ENCODE measurements at regions not wholly inside any gene's neighbourhood (a gene's known extent, or its start where the extent isn't known, plus 50 kb on each side); places are given as distances from the start of the nearest gene placed in this dataset.

DNA sequence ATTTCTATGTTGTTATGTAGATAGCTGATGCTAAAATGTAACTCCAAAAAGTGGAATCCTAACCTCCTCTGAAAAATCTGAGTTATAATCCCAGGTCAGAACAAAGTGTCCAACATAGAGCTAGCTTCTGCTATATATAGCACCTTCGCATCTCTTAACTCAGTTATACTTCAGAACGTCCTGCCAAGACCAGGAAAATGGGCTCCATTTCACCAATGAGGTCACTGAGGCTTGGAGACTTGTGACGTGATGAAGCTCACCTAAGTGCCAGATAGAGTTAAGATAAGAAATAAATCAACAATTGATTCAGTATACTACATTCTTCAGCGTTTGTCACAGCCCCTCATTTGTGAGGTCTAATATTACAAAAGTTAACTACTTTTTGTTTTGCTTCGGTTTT lies 88.8 kb downstream of the KCTD12 start:
- DNase-seq (ENCODE audit: extremely low spot score, unreplicated experiment) = no peak
- no peak overlapping the region for H3K4me3 Mint-ChIP-seq (ENCODE audit: unreplicated experiment)
- H3K9me3 Mint-ChIP-seq (ENCODE audit: unreplicated experiment) = no peaks in the 10 kb centered on the region
- H3K27me3 Mint-ChIP-seq (ENCODE audit: unreplicated experiment) = no peaks in the 10 kb centered on the region
- H3K4me1 Mint-ChIP-seq (ENCODE audit: unreplicated experiment) = peaks cover 2% of the 10 kb centered on the region
- TF ChIP-seq, protein P1, sequence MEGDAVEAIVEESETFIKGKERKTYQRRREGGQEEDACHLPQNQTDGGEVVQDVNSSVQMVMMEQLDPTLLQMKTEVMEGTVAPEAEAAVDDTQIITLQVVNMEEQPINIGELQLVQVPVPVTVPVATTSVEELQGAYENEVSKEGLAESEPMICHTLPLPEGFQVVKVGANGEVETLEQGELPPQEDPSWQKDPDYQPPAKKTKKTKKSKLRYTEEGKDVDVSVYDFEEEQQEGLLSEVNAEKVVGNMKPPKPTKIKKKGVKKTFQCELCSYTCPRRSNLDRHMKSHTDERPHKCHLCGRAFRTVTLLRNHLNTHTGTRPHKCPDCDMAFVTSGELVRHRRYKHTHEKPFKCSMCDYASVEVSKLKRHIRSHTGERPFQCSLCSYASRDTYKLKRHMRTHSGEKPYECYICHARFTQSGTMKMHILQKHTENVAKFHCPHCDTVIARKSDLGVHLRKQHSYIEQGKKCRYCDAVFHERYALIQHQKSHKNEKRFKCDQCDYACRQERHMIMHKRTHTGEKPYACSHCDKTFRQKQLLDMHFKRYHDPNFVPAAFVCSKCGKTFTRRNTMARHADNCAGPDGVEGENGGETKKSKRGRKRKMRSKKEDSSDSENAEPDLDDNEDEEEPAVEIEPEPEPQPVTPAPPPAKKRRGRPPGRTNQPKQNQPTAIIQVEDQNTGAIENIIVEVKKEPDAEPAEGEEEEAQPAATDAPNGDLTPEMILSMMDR (IDR thresholded peaks at IDR 0.05) = no peak
- no peak overlapping the region for H3K27ac Mint-ChIP-seq (ENCODE audit: unreplicated experiment)
- H3K36me3 Mint-ChIP-seq (ENCODE audit: unreplicated experiment) = no peaks in the 10 kb centered on the region

DNA sequence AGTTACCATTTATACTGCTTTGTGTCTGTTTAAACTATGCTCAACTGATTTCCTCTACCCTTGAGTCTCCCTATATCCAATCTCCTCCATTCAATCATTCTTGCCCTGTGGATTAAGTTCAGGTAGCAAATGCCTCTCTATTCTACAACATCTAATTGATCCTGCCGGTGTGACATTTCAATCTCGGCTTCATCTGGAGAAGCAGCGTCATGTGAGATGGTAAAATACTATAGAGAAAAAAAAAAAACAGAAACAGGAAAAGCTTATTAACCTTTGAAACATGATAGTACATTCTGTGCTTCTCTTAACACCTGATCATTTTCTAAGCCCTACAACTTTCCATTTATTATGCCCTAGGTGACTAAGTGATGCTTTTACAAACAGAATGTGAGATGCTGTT lies 89.4 kb downstream of the KCTD12 start:
- Mint-ChIP-seq H3K9me3 (ENCODE audit: unreplicated experiment) (no peaks in the 10 kb centered on the region), H3K27me3 (ENCODE audit: unreplicated experiment) (no peaks in the 10 kb centered on the region), H3K4me3 (ENCODE audit: unreplicated experiment) (no peak overlapping the region), H3K36me3 (ENCODE audit: unreplicated experiment) (no peaks in the 10 kb centered on the region), H3K27ac (ENCODE audit: unreplicated experiment) (no peak overlapping the region), H3K4me1 (ENCODE audit: unreplicated experiment) (peaks cover 2% of the 10 kb centered on the region)
- TF ChIP-seq, protein P1 (IDR thresholded peaks at IDR 0.05) = no peak
- DNase-seq (ENCODE audit: extremely low spot score, unreplicated experiment) = no peak

DNA sequence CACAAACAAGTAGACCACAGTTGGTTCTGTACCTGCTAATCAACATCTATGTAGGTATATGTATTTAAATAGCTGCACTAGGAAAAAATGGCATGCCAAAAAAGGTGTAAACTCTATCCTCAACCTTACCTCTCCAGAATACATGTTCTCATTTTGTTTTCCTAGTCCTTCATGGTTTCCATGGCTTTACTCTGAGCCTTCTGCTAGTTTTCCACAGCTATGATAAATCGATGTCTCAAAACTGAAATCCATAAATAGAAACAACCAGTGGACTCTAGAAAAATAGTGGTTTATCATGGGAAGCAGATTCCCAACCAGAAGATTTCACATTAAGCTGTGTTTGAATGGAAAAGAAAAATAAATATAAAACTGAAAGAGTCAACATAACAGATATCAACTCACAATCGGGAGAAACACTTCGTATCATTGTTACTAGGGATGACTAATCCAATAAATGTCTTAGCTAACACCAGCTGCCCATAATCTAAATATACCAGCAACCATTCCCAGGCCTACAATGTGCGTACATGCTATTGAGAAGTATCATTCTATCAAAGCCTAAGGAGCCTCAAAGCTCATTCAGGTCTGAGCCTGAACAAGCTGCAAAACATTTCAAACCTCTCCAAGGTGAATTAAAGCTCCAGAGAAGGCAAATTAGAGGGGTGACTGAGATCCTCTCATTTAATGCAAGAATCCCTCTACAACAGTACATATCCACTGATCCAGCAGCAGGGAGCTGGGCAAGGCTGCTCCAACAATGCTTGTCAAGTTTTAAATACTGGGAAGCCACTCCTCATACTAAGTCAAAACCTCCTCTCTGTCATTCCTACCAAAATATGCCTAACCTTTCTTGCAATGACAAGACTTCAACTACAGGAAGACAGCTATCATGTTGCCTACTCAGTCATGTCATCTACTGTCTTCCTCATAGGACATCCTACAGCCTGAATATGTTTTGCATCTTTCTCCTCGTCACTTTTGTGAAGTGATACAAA lies 90.2 kb downstream of the KCTD12 start:
- Mint-ChIP-seq H3K9me3 (ENCODE audit: unreplicated experiment) (no peaks in the 10 kb centered on the region), H3K27me3 (ENCODE audit: unreplicated experiment) (no peaks in the 10 kb centered on the region), H3K4me1 (ENCODE audit: unreplicated experiment) (peaks cover 2% of the 10 kb centered on the region), H3K27ac (ENCODE audit: unreplicated experiment) (no peak overlapping the region), H3K4me3 (ENCODE audit: unreplicated experiment) (no peak overlapping the region), H3K36me3 (ENCODE audit: unreplicated experiment) (no peaks in the 10 kb centered on the region)
- TF ChIP-seq, protein P1 (IDR thresholded peaks at IDR 0.05) = no peak
- DNase-seq (ENCODE audit: extremely low spot score, unreplicated experiment) = no peak

DNA sequence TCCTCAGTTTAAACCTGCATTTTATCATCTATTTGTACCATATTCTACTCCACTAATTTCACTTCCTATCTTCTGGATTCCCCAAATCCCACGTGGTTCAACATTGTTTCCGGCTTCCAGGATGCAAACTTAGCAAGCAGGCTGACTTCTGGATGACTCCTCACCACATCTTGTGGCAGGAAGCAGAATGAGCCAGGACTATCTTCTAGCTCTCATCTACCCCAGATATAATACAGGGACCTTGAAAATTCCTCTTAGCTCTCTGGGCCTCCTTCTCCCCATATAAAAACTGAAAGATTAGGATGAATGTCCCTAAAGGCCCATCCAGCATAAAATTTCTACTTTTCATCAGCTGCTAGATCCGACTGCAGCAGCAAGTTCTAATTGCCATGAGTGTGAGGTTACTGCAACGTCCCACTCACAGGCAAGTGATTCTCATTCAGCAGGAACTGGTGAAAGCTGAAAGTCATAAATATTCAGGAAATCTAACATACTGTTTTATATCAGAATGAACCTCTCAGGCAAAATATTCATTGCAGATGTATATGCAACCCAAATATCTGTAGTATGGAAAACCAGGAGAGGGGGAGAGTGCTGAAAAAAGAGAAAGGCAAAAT lies 93.4 kb downstream of the KCTD12 start:
- Mint-ChIP-seq H3K27me3 (ENCODE audit: unreplicated experiment) (no peaks in the 10 kb centered on the region), H3K4me3 (ENCODE audit: unreplicated experiment) (no peak overlapping the region), H3K9me3 (ENCODE audit: unreplicated experiment) (no peaks in the 10 kb centered on the region), H3K27ac (ENCODE audit: unreplicated experiment) (no peak overlapping the region), H3K36me3 (ENCODE audit: unreplicated experiment) (no peaks in the 10 kb centered on the region), H3K4me1 (ENCODE audit: unreplicated experiment) (peaks cover 12% of the 10 kb centered on the region)
- no peak for DNase-seq (ENCODE audit: extremely low spot score, unreplicated experiment)
- TF ChIP-seq, protein P1 (IDR thresholded peaks at IDR 0.05) = no peak
